Mesothelial cell of epicardium (in vitro differentiated cells): ENCODE measurements at regions not wholly inside any gene's neighbourhood (a gene's known extent, or its start where the extent isn't known, plus 50 kb on each side); places are given as distances from the start of the nearest gene placed in this dataset.
"Not testable (repeated sequence)": the region's sequence is repeated elsewhere in the genome, so short reads cannot be mapped to it uniquely, and the experiment has no call there.

Experiments used
- DNase-seq, 2 experiments: peaks; one replicate each; pipeline ENCODE4 v3.0.0; 2021; ENCODE audit warnings: low spot score in 2 of 2; ENCODE audit not compliant: unreplicated experiment in 2 of 2
- H3K27ac Mint-ChIP-seq: 2 replicates; pipeline ENCODE4 v1.8.0; 2021; ENCODE audit warnings: mixed read lengths
- H3K27me3 Mint-ChIP-seq: 2 replicates; pipeline ENCODE4 v1.8.0; 2021; ENCODE audit warnings: low read depth, mixed read lengths
- H3K36me3 Mint-ChIP-seq: 2 replicates; pipeline ENCODE4 v1.8.0; 2021; ENCODE audit warnings: mixed read lengths
- H3K4me1 Mint-ChIP-seq: 2 replicates; pipeline ENCODE4 v1.8.0; 2021; ENCODE audit warnings: mixed read lengths
- H3K4me3 Mint-ChIP-seq: 2 replicates; pipeline ENCODE4 v1.8.0; 2021; ENCODE audit warnings: mild to moderate bottlenecking, moderate library complexity, mixed read lengths
- H3K9me3 Mint-ChIP-seq: 2 replicates; pipeline ENCODE4 v1.8.0; 2021; ENCODE audit warnings: mixed read lengths
- TF ChIP-seq, protein P1 (sequence below): fragments of 200-600 bp; sonication (generic); IDR thresholded peaks from one replicate; pipeline ENCODE4 v1.5.0; 2021; ENCODE audit warnings: antibody characterized with exemption; ENCODE audit not compliant: unreplicated experiment

DNA sequence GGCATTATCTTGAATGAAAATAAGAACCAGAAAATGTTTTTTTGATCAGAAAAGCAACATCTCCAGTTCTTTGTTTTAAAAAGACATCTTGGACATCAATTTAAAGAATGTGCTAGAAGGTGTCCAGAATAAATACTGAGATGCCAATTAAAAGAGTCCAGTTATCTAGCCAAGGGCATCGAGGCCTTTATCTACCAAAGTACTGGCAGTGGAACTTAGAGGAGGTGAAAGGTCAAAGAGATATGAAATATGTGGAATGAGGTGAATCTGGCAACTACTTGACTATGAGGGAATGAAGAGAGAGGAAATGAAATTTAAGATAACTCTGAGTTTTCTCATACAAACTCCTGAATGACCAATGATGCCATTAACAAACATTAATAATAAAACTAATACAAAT is 154.3 kb upstream of the GNAI1 start:
- no peak for DNase-seq
- Mint-ChIP-seq H3K4me3 (no peak overlapping the region), H3K4me1 (peaks cover 14% of the 10 kb centered on the region), H3K36me3 (no peaks in the 10 kb centered on the region), H3K9me3 (peaks cover 10% of the 10 kb centered on the region), H3K27me3 (no peaks in the 10 kb centered on the region), H3K27ac (no peak overlapping the region)
- TF ChIP-seq, protein P1, sequence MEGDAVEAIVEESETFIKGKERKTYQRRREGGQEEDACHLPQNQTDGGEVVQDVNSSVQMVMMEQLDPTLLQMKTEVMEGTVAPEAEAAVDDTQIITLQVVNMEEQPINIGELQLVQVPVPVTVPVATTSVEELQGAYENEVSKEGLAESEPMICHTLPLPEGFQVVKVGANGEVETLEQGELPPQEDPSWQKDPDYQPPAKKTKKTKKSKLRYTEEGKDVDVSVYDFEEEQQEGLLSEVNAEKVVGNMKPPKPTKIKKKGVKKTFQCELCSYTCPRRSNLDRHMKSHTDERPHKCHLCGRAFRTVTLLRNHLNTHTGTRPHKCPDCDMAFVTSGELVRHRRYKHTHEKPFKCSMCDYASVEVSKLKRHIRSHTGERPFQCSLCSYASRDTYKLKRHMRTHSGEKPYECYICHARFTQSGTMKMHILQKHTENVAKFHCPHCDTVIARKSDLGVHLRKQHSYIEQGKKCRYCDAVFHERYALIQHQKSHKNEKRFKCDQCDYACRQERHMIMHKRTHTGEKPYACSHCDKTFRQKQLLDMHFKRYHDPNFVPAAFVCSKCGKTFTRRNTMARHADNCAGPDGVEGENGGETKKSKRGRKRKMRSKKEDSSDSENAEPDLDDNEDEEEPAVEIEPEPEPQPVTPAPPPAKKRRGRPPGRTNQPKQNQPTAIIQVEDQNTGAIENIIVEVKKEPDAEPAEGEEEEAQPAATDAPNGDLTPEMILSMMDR = no peak

DNA sequence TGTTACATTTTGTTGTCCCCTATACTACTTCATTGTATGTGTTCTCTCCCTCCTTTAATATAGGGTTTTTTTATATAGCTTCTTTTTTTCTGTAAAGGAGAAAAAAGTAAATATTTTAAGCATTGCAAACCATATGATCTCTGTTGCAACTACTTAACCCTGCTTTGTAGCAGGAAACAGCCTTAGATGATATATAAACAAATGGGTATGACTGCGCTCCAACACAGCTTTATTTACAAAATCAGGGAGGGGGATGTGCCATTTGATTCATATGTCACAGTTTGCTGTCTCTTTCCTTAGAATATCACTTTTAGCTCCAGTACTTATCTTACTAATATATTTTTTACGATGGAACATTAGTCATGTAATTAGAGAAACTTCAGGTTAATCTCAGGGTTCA is 155.2 kb upstream of the GNAI1 start:
- DNase-seq = no peak
- Mint-ChIP-seq H3K4me1 (peaks cover 14% of the 10 kb centered on the region), H3K36me3 (no peaks in the 10 kb centered on the region), H3K27ac (no peak overlapping the region), H3K4me3 (no peak overlapping the region), H3K9me3 (peaks cover 10% of the 10 kb centered on the region), H3K27me3 (no peaks in the 10 kb centered on the region)
- TF ChIP-seq, protein P1 = no peak

DNA sequence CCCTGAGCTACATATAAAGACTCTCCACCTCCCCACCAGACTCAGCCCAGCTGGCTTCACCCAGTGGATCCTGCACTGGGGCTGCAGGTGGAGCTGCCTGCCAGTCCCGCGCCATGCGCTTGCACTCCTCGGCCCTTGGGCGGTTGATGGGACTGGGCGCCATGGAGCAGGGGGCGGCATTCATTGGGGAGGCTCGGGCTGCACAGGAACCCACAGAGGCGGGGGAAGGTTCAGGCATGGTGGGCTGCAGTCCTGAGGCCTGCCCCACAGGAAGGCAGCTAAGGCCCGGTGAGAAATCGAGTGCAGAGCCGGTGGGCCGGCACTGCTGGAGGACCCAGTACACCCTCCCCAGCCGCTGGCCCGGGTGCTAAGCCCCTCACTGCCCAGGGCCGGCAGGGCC is 157.2 kb upstream of the GNAI1 start:
- Mint-ChIP-seq H3K27ac (no peak overlapping the region), H3K36me3 (no peaks in the 10 kb centered on the region), H3K4me3 (no peak overlapping the region), H3K9me3 (peaks cover 18% of the 10 kb centered on the region), H3K27me3 (no peaks in the 10 kb centered on the region), H3K4me1 (peaks cover 11% of the 10 kb centered on the region)
- DNase-seq = no peak
- TF ChIP-seq, protein P1 = no peak

DNA sequence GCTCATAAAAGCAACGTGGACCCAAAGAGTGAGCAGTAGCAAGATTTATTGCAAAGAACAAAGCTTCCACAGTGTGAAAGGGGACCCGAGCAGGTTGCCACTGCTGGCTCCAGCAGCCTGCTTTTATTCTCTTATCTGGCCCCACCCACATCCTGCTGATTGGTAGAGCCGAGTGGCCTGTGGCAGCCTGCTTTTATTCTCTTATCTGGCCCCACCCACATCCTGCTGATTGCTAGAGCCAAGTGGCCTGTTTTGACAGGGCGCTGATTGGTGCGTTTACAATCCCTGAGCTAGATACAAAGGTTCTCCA is 158.0 kb upstream of the GNAI1 start:
- H3K27ac Mint-ChIP-seq = peak overlapping the region; percentile 18
- peaks cover 18% of the 10 kb centered on the region for H3K9me3 Mint-ChIP-seq
- not testable (repeated sequence) for H3K4me1 Mint-ChIP-seq

DNA sequence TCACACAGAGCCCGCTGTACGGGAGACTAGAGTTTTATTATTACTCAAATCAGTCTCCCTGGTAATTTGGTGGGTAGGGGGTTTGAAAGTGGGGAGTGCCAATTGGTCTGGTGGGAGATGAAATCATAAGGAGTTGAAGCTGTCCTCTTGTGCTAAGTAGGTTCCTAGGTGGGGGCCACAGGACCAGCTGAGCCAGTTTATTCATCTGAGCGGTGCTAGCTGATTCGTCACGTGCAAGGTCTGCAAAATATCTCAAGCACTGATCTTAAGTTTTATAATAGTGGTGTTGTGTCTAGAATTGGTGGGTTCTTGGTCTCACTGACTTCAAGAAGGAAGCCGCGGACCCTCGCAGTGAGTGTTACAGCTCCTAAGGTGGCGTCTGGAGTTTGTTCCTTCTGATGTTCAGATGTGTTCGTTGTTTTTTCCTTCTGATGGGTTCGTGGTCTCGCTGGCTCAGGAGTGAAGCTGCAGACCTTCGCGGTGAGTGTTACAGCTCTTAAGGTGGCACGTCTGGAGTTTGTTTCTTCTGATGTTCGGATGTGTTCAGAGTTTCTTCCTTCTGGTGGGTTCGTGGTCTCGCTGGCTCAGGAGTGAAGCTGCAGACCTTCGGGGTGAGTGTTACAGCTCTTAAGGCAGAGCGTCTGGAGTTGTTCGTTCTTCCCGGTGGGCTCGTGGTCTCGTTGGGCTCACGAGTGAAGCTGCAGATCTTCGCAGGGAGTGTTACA is 158.5 kb upstream of the GNAI1 start:
- not testable (repeated sequence) for H3K36me3 Mint-ChIP-seq, H3K4me3 Mint-ChIP-seq, H3K27me3 Mint-ChIP-seq, DNase-seq, H3K4me1 Mint-ChIP-seq
- Mint-ChIP-seq H3K27ac (peak overlapping the region; percentile 18), H3K9me3 (peaks cover 18% of the 10 kb centered on the region)

More for the DNA sequence above, 158.0 kb upstream of the GNAI1 start:
- H3K27me3 Mint-ChIP-seq, H3K36me3 Mint-ChIP-seq, DNase-seq, H3K4me3 Mint-ChIP-seq: not testable (repeated sequence)

DNA sequence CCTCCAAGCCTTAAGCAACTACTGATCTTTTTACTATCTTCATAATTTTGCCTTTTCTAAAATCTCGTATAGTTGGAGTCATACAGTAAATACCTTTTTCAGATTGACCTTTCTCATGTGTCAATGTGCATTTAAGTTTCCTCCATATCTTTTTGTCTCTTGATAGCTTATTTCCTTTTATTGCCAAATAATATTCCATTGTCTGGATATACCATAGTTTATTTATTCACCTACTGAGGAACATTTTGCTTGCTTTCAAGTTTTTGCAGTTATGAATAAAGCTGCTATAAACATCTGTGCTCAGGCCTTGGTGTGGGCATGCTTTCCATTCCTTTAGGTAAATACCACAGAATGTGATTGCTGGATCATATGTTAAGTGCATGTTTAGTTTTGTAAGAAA is 161.2 kb upstream of the GNAI1 start:
- Mint-ChIP-seq H3K27me3 (no peaks in the 10 kb centered on the region), H3K27ac (no peak overlapping the region), H3K4me1 (no peaks in the 10 kb centered on the region), H3K4me3 (no peak overlapping the region), H3K36me3 (no peaks in the 10 kb centered on the region), H3K9me3 (peaks cover 18% of the 10 kb centered on the region)
- DNase-seq = no peak
- TF ChIP-seq, protein P1 = no peak

DNA sequence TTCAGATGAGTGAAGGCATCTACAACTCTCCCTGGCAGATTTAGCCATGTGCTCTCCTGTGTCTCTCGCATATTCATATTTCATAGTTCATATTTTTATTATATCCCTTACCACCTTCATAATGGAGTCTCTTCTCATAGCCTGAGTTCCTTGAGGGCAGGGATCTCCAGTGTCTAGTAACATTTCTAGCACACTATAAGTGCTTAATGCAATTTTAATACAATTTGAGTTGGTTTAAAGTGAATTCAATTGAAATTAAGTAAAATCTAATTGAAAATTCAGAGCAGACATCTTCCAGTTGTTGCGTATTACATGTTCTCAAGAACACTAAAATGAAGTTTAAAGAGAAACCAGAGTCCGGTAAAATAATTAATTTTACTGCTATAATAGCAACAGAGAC is 163.6 kb upstream of the GNAI1 start:
- no peak for DNase-seq
- TF ChIP-seq, protein P1 = no peak
- no peaks in the 10 kb centered on the region for H3K36me3 Mint-ChIP-seq
- H3K9me3 Mint-ChIP-seq = peaks cover 13% of the 10 kb centered on the region
- no peak overlapping the region for H3K4me3 Mint-ChIP-seq
- H3K27me3 Mint-ChIP-seq = no peaks in the 10 kb centered on the region
- H3K27ac Mint-ChIP-seq = no peak overlapping the region
- no peaks in the 10 kb centered on the region for H3K4me1 Mint-ChIP-seq
